HG02981 (cell line): ENCODE measurements at regions not wholly inside any gene's neighbourhood (a gene's known extent, or its start where the extent isn't known, plus 50 kb on each side); places are given as distances from the start of the nearest gene placed in this dataset.
"Not testable (repeated sequence)": the region's sequence is repeated elsewhere in the genome, so short reads cannot be mapped to it uniquely, and the experiment has no call there.

Experiments
- ATAC-seq: cut with Tn5 transposase; IDR thresholded peaks from one replicate; pipeline ENCODE4 v1.9.1; 2021; ENCODE audit warnings: mild to moderate bottlenecking, moderate library complexity; ENCODE audit not compliant: unreplicated experiment

DNA sequence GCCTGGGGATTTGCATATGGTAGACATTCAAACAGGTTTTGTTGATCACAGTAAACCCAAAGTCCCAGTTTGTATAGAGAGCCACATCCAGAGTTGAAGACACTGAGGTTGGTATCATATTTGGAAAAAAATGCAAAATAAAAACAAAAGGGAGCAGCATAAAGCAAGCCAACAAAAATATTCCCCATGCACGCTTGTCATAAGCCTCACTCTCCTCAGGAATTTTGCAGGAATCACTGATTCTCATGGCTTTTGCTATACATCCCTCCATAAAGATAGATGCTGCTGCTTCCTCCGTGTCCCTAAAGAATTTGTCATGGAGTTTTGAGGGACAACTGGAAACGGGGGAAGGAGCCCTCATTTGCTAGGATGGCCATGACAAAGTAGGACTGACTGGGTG lies 108.8 kb upstream of the TCF4 start:
- ATAC-seq: no peak

DNA sequence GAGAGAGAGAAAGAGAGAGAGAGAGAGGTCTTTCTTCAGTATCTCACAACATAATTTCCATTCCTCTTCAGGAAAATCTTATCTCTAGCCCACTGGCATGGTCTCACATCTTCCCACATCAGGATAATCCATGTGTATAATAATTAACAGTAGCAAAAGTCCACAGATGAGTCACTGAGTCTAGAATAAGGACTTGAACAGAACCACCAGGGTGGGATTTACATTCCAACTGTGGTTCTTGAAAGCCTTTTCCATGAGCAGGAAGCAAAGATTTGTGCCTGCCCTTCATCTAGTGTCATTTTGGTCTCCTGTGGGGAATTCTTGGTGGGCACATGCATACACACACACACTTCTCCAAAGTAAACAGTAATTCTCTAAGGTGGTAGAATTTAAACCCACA lies 107.1 kb upstream of the TCF4 start:
- ATAC-seq: no peak

DNA sequence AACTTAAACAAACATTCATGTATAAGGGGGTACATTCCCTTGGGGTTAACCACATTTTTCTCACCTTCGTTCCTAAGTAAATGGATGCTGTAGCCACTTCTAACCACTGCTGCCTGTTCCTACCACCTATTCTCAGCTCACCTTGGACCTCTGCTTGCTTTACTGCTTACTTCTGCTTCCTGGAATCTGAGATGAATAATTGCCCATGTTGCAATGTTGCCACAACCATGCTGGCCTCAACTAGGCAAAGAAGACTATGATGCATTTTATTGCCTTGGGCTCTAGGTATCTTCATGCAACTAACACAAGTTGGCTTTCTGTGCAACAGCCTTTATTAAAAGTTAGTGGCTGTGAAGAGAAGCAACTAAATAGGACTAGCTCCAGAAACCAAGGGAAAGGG lies 106.3 kb upstream of the TCF4 start:
- ATAC-seq: no peak

DNA sequence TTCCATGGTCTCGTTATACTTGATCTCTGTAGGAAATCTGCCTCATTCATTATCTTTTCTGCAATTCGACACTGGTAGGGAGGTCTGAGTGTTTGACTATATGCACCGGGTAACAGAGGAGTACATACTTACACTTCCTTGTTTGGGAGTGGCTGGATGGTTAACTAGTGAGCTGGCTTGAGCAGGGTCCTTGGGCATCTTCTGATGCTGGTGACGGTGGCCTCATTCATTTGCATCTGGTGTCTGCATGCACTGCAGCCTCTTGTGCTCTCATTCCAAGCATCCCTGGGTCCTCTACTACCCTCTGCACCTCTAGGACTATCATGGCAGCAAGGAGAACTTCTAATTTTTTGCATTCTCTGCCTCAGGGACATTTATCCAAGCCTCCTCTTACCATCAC lies 100.0 kb upstream of the TCF4 start:
- no peak for ATAC-seq

DNA sequence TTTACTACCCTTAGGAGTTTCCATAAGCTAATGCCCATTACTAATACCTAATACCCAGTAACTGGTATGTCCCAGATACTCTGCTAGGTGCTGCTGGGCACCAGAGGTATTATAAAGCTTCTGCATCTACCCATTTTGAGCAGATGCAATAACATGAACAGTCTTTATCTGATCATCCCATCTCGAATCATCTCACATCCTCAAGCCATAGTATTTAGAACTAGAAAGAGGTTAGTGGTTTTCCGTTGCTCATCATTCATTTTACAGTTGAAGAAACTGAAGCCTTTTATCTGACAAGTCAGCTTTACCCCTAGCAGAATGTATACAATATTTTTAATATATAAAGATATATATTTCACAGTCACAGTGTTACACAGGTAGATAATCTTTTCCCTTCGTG lies 99.1 kb upstream of the TCF4 start:
- ATAC-seq: no peak

DNA sequence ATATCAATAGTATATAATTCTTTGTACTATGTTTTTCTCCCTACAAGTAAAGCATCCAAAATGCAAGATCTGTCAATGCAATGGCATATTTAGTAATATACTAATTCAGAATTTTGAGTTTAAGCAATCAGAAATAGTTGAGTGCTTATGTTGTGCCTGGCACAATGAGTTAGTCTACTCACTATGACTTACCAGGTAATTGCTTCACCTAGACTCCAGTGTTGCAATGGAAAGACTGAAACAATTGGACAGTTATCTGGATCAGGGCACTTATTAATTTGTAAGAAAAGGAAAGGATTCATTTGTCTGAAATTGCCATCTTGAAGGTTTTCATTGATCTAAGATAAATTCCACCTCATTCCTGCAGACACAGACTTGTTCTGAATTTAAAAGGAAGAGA lies 97.6 kb upstream of the TCF4 start:
- ATAC-seq: no peak

DNA sequence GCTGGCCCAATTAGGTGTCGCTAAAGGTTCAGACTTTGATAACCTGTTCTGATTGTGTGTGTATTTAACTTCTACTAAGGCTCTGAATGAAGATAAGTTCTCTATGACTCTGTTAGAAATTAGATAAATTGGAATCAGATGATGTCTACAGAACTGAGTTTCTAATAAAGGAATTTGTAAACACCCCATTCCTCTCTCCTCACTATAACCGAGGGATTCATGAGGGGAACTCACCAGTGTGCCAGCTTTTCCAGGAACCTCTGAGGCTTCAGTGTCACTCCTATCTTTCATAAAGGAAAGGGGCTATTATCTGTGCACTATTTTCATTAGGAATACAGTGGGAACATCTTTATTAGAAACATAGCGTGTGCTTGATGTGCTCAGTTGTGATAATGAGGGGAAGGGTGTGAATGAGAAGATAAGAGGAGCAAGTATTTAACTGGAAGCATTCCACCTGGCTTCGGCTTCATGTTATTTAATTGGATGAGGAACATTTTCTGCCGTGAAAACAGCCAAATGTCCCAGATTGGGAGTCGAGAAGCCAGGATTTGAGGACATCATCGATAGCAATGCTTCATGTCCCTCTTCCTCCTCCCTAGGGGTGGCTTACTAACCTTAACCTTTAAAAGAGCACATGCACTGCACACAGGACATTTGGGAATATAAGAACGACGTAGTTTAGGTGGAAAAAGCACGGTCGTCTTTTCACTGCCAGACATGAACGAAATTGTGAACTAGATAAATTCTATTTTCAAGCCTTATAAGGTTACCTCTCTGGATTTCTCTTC lies 84.8 kb upstream of the TCF4 start:
- no peak for ATAC-seq

GRCh38 chr18:55665506-55665905 lies 77.5 kb upstream of the TCF4 start:
- ATAC-seq: no peak

GRCh38 chr18:55664758-55665400 lies 76.9 kb upstream of the TCF4 start:
- not testable (repeated sequence) for ATAC-seq

GRCh38 chr18:55663891-55664290 lies 75.9 kb upstream of the TCF4 start:
- ATAC-seq: no peak

- ATAC-seq: no peak
Observed at GRCh38 chr18:55658598-55658997, 70.6 kb upstream of the TCF4 start.

- ATAC-seq: no peak
Observed at GRCh38 chr18:55657572-55658331, 69.8 kb upstream of the TCF4 start.

GRCh38 chr18:55654986-55655385 lies 67.0 kb upstream of the TCF4 start:
- ATAC-seq: no peak

GRCh38 chr18:55651236-55651635 lies 63.2 kb upstream of the TCF4 start:
- ATAC-seq: no peak

DNA sequence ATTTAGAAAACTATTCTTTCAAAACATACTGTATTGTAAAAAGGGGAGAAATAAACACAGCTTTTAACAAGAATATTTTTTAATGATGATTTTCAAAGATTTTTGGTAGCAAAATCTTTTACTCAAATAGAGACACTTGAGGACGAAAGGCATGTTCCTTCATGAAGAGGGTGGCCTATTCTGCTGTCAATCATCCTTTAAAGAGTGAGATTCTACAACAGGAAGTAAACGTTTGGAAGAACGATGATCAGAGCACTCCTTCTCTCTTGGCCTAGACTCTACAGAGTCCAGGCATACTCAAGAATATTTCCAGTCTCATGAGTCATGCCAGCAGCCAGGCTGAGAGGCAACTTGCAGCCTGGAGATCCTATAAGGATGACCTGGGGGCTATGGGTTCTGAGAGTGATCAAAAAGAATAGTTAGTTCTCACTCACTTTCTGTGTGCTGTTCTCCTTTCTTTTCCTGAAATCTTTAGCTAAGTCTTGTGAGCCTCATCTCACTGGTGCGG lies 62.4 kb upstream of the TCF4 start:
- ATAC-seq: no peak

GRCh38 chr18:55647331-55647730 lies 59.3 kb upstream of the TCF4 start:
- no peak for ATAC-seq

DNA sequence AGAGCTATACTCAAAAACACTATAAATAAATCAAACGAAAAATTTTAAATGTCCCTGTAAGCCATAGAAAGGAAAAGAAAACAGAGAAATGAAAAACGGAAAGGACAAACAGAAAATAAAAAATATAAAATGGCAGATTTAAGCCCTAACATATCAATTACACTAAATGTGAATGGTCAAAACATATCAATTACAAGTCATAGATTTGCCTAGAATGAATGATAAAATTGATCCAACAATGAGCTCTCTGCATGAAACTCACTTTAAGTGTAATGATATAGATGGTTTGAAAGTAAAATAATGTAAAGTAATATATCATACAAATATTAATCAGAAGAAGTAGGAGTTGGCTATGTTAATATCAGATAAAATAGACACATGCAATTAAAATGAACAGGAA lies 54.2 kb upstream of the TCF4 start:
- ATAC-seq: no peak

DNA sequence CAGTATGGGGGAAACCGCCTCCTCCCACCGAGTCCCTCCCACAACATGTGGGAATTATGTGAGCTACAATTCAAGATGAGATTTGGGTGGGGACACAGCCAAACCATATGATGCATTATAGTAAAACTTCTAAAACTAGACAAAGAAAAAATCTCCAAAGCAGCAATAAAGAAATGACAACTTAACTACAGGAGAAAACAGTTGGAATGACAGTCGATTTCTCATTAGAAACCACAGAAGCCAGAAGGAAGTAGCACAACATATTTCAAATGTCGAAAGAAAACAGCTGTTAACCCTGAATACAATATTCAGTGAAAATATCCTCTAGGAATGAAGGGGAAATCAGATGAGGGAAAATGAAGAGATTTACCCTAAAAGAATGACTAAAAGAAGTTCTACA lies 53.5 kb upstream of the TCF4 start:
- no peak for ATAC-seq
